Endodermal cell (in vitro differentiated cells): ENCODE measurements at regions not wholly inside any gene's neighbourhood (a gene's known extent, or its start where the extent isn't known, plus 50 kb on each side); places are given as distances from the start of the nearest gene placed in this dataset.
A peak's percentile ranks its signal among the peaks of the same experiment; 100 is the strongest.

Experiments used
- DNase-seq: peaks from one replicate; pipeline ENCODE4 v3.0.0-alpha.2; 2017
- H3K27ac ChIP-seq: 2 replicates; pipeline ENCODE4 v1.5.1; 2013; ENCODE audit warnings: mild to moderate bottlenecking, low read depth, low read length, moderate library complexity
- H3K27me3 ChIP-seq: 2 replicates; pipeline ENCODE4 v1.6.1; 2013; ENCODE audit warnings: mild to moderate bottlenecking, low read length, moderate library complexity; ENCODE audit not compliant: insufficient read depth, control insufficient read depth, poor library complexity, severe bottlenecking
- H3K36me3 ChIP-seq: 2 replicates; pipeline ENCODE4 v1.7.0; 2013; ENCODE audit warnings: mild to moderate bottlenecking, low read length, moderate library complexity; ENCODE audit not compliant: control insufficient read depth, insufficient read depth
- H3K4me1 ChIP-seq: one replicate; pipeline ENCODE4 v1.7.0; 2013; ENCODE audit warnings: low read length; ENCODE audit not compliant: control insufficient read depth, insufficient read depth
- H3K4me3 ChIP-seq: 2 replicates; pipeline ENCODE4 v1.5.1; 2013; ENCODE audit warnings: mild to moderate bottlenecking, low read length, moderate library complexity
- H3K9ac ChIP-seq: 2 replicates; pipeline ENCODE4 v1.6.1; 2013; ENCODE audit warnings: mild to moderate bottlenecking, low read length, moderate library complexity; ENCODE audit not compliant: poor library complexity, severe bottlenecking; ENCODE audit errors: extremely low read depth
- H3K9me3 ChIP-seq: 2 replicates; pipeline ENCODE4 v1.6.1; 2013; ENCODE audit warnings: mild to moderate bottlenecking, low read length, moderate library complexity; ENCODE audit not compliant: control insufficient read depth
- H3K27ac Mint-ChIP-seq: 2 replicates; pipeline ENCODE4 v1.8.0; 2020; ENCODE audit warnings: mixed read lengths
- H3K27me3 Mint-ChIP-seq: 2 replicates; pipeline ENCODE4 v1.8.0; 2021; ENCODE audit warnings: mild to moderate bottlenecking, mixed read lengths; ENCODE audit not compliant: insufficient read depth
- H3K36me3 Mint-ChIP-seq: 2 replicates; pipeline ENCODE4 v1.8.0; 2020; ENCODE audit warnings: low read depth, mixed read lengths
- H3K4me1 Mint-ChIP-seq: 2 replicates; pipeline ENCODE4 v1.8.0; 2020; ENCODE audit warnings: mixed read lengths
- H3K4me3 Mint-ChIP-seq: 2 replicates; pipeline ENCODE4 v1.8.0; 2020; ENCODE audit warnings: mild to moderate bottlenecking, moderate library complexity, mixed read lengths
- H3K9me3 Mint-ChIP-seq: 2 replicates; pipeline ENCODE4 v1.8.0; 2020; ENCODE audit warnings: mild to moderate bottlenecking, mixed read lengths
- WGBS, 2 experiments: methylation state at CpG; one replicate each; pipeline versions ENCODE4 v1.1.5 to v1.1.7; 2013; ENCODE audit warnings: missing lambda C conversion rate in 2 of 2, mixed read lengths in 1 of 2; ENCODE audit not compliant: insufficient coverage in 1 of 2, insufficient read length in 1 of 2; 5-methylcytosine and 5-hydroxymethylcytosine counted together
- TF ChIP-seq, protein P1 (sequence below): fragments of 200-600 bp; sonication (generic); conservative IDR thresholded peaks from 2 replicates; pipeline ENCODE4 v1.5.0; 2021; ENCODE audit warnings: antibody characterized with exemption, mild to moderate bottlenecking

DNA sequence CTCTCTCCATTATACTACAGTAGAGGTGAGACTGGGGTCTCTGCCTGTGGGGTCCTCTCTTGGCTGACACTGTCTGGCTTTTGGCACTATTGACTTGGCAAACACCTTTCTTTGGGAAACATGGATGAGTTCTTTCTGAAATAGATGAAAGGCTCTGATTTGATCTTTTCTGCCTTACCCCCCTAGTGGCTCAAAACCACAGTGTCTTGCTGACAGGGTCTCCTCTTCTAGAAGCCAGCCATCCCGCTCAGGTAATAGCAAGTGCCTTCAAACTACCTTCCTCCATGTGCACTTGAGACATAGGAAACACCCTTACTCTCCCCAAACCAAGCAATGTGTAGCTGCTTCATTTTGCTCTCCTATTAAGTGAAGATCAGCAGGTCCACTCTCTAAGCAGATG, 260.4 kb downstream of the BRINP2 start:
- Histone ChIP-seq H3K4me1 (no peaks in the 10 kb centered on the region), H3K27ac (no peak overlapping the region), H3K27me3 (peaks cover 10% of the 10 kb centered on the region), H3K4me3 (no peak overlapping the region), H3K9me3 (no peaks in the 10 kb centered on the region), H3K9ac (no peak overlapping the region), H3K36me3 (no peaks in the 10 kb centered on the region)
- no peaks in the 10 kb centered on the region for H3K36me3 Mint-ChIP-seq
- no peak overlapping the region for H3K4me3 Mint-ChIP-seq
- no peaks in the 10 kb centered on the region for H3K9me3 Mint-ChIP-seq
- peaks cover 12% of the 10 kb centered on the region for H3K27me3 Mint-ChIP-seq
- H3K4me1 Mint-ChIP-seq = no peaks in the 10 kb centered on the region
- 76 to 100% methylated on average over 1 of the region's 1 CpG for WGBS, 2 experiments
- no peak for DNase-seq
- H3K27ac Mint-ChIP-seq = no peak overlapping the region
- TF ChIP-seq, protein P1, sequence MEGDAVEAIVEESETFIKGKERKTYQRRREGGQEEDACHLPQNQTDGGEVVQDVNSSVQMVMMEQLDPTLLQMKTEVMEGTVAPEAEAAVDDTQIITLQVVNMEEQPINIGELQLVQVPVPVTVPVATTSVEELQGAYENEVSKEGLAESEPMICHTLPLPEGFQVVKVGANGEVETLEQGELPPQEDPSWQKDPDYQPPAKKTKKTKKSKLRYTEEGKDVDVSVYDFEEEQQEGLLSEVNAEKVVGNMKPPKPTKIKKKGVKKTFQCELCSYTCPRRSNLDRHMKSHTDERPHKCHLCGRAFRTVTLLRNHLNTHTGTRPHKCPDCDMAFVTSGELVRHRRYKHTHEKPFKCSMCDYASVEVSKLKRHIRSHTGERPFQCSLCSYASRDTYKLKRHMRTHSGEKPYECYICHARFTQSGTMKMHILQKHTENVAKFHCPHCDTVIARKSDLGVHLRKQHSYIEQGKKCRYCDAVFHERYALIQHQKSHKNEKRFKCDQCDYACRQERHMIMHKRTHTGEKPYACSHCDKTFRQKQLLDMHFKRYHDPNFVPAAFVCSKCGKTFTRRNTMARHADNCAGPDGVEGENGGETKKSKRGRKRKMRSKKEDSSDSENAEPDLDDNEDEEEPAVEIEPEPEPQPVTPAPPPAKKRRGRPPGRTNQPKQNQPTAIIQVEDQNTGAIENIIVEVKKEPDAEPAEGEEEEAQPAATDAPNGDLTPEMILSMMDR = peak; percentile 67

DNA sequence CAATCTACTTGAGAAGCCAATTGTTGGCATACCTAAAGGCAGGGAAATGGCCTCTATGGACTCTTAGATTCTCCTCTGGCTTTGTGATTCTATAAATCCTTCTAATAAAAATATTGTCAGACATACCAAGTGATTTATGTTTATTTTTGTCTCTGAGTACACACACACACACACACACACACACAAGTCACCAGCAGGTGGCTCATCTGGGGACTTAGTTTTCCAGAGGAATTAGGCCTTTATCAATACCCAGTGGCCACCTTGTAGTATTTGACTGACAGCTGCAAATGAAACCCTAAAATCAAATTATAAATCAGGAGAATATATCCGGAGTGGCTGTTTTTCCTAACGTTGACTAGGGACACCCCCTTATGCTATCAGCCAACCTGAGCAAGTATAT, 258.5 kb downstream of the BRINP2 start:
- H3K36me3 Mint-ChIP-seq = no peaks in the 10 kb centered on the region
- H3K4me3 Mint-ChIP-seq = no peak overlapping the region
- no peaks in the 10 kb centered on the region for H3K4me1 ChIP-seq
- H3K4me1 Mint-ChIP-seq = no peaks in the 10 kb centered on the region
- no peaks in the 10 kb centered on the region for H3K9me3 ChIP-seq
- 96% methylated on average over 2 of the region's 2 CpGs; no CpG with 5 or more reads in 1 of the 2 experiments for WGBS, 2 experiments
- no peak overlapping the region for H3K9ac ChIP-seq
- H3K36me3 ChIP-seq = no peaks in the 10 kb centered on the region
- TF ChIP-seq, protein P1 = peak; percentile 58
- no peak overlapping the region for H3K27ac ChIP-seq
- no peak overlapping the region for H3K4me3 ChIP-seq
- H3K9me3 Mint-ChIP-seq = no peaks in the 10 kb centered on the region
- peaks cover 12% of the 10 kb centered on the region for H3K27me3 Mint-ChIP-seq
- no peak overlapping the region for H3K27ac Mint-ChIP-seq
- DNase-seq = no peak
- peaks cover 12% of the 10 kb centered on the region for H3K27me3 ChIP-seq

DNA sequence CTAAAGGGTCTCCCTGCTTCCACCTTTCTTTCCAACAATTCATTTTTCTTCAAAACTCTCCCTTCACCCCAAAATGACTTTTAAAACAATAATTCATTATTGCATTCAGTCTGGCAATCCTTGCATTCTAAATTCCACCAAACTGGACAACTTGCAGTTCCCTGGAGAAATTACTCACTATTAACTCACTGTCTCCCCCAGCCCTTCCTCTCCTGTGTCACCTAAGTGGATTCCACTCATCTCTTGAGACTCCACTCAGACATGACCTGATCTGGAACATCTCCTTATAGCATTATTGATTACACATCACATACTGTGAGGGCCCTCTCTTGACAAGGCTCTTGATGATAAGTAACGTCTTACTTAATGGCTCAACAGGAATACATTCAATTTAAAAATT, 257.1 kb downstream of the BRINP2 start:
- Histone ChIP-seq H3K27me3 (peaks cover 16% of the 10 kb centered on the region), H3K4me3 (no peak overlapping the region), H3K27ac (no peak overlapping the region), H3K9me3 (no peaks in the 10 kb centered on the region), H3K9ac (no peak overlapping the region), H3K36me3 (no peaks in the 10 kb centered on the region), H3K4me1 (no peaks in the 10 kb centered on the region)
- Mint-ChIP-seq H3K4me3 (no peak overlapping the region), H3K27ac (no peak overlapping the region), H3K9me3 (no peaks in the 10 kb centered on the region), H3K27me3 (peaks cover 12% of the 10 kb centered on the region), H3K36me3 (no peaks in the 10 kb centered on the region), H3K4me1 (no peaks in the 10 kb centered on the region)
- DNase-seq = no peak
- WGBS, 2 experiments = 88 to 94% methylated on average over 1 of the region's 1 CpG
- TF ChIP-seq, protein P1 = no peak
